WERI-Rb-1 (cell line): ENCODE measurements at regions not wholly inside any gene's neighbourhood (a gene's known extent, or its start where the extent isn't known, plus 50 kb on each side); places are given as distances from the start of the nearest gene placed in this dataset.

ENCODE experiments used
- DNase-seq: peaks from one replicate; pipeline ENCODE4 v3.0.0-alpha.2; 2020
- H3K27ac ChIP-seq: fragments of 250-450 bp; sonication (Bioruptor Pico); 2 replicates; pipeline ENCODE4 v1.5.1; 2020; ENCODE audit warnings: mild to moderate bottlenecking, moderate library complexity
- H3K27me3 ChIP-seq: fragments of 250-450 bp; sonication (Bioruptor Pico); 2 replicates; pipeline ENCODE4 v1.5.1; 2021; ENCODE audit warnings: mild to moderate bottlenecking, low read depth, moderate library complexity; ENCODE audit not compliant: insufficient read depth, severe bottlenecking
- H3K36me3 ChIP-seq: fragments of 250-450 bp; sonication (Bioruptor Pico); 2 replicates; pipeline ENCODE4 v1.5.1; 2020; ENCODE audit warnings: mild to moderate bottlenecking, moderate library complexity
- H3K4me3 ChIP-seq: 2 replicates; pipeline ENCODE4 v1.5.1; 2011; ENCODE audit warnings: low read depth, mild to moderate bottlenecking, control low read depth, low read length
- H3K9me3 ChIP-seq: fragments of 250-450 bp; sonication (Bioruptor Pico); 2 replicates; pipeline ENCODE4 v1.5.1; 2021; ENCODE audit warnings: mild to moderate bottlenecking, moderate library complexity; ENCODE audit not compliant: severe bottlenecking
- CTCF ChIP-seq: IDR thresholded peaks from 2 replicates; pipeline ENCODE4 v1.5.1; 2011; ENCODE audit warnings: low read depth, mild to moderate bottlenecking, control low read depth, inconsistent platforms, low read length

- Histone ChIP-seq H3K4me3 (no peak overlapping the region), H3K9me3 (no peaks in the 10 kb centered on the region), H3K27me3 (no peaks in the 10 kb centered on the region), H3K27ac (no peak overlapping the region), H3K36me3 (no peaks in the 10 kb centered on the region)
- no peak for TF ChIP-seq CTCF
- DNase-seq: no peak
Measured at GRCh38 chr4:116515959-116516358, 569.4 kb downstream of the TRAM1L1 start.

GRCh38 chr4:116512552-116512951 lies 572.8 kb downstream of the TRAM1L1 start:
- Histone ChIP-seq H3K4me3 (no peak overlapping the region), H3K27me3 (no peaks in the 10 kb centered on the region), H3K27ac (no peak overlapping the region), H3K36me3 (no peaks in the 10 kb centered on the region), H3K9me3 (no peaks in the 10 kb centered on the region)
- no peak for DNase-seq
- TF ChIP-seq CTCF: no peak

- H3K27ac ChIP-seq: no peak overlapping the region
- no peaks in the 10 kb centered on the region for H3K27me3 ChIP-seq
- DNase-seq: no peak
- H3K4me3 ChIP-seq: no peak overlapping the region
- no peak for TF ChIP-seq CTCF
- no peaks in the 10 kb centered on the region for H3K36me3 ChIP-seq
- H3K9me3 ChIP-seq: no peaks in the 10 kb centered on the region
Measured at GRCh38 chr4:116501954-116502353, 583.4 kb downstream of the TRAM1L1 start.

GRCh38 chr4:116500225-116500624 lies 585.2 kb downstream of the TRAM1L1 start:
- H3K27ac ChIP-seq: no peak overlapping the region
- DNase-seq: no peak
- no peak for TF ChIP-seq CTCF
- no peaks in the 10 kb centered on the region for H3K27me3 ChIP-seq
- no peak overlapping the region for H3K4me3 ChIP-seq
- H3K36me3 ChIP-seq: no peaks in the 10 kb centered on the region
- no peaks in the 10 kb centered on the region for H3K9me3 ChIP-seq

GRCh38 chr4:116489739-116490138 lies 595.6 kb downstream of the TRAM1L1 start:
- TF ChIP-seq CTCF: no peak
- no peak overlapping the region for H3K27ac ChIP-seq
- no peaks in the 10 kb centered on the region for H3K9me3 ChIP-seq
- no peaks in the 10 kb centered on the region for H3K36me3 ChIP-seq
- H3K4me3 ChIP-seq: no peak overlapping the region
- H3K27me3 ChIP-seq: no peaks in the 10 kb centered on the region
- DNase-seq: no peak

- no peak overlapping the region for H3K4me3 ChIP-seq
- no peak overlapping the region for H3K27ac ChIP-seq
- H3K36me3 ChIP-seq: no peaks in the 10 kb centered on the region
- DNase-seq: no peak
- TF ChIP-seq CTCF: no peak
- H3K27me3 ChIP-seq: no peaks in the 10 kb centered on the region
- no peaks in the 10 kb centered on the region for H3K9me3 ChIP-seq
Measured at GRCh38 chr4:116486401-116486800, 599.0 kb downstream of the TRAM1L1 start.
